ENCODE measurements at regions not wholly inside any gene's neighbourhood (a gene's known extent, or its start where the extent isn't known, plus 50 kb on each side); places are given as distances from the start of the nearest gene placed in this dataset.

DNA sequence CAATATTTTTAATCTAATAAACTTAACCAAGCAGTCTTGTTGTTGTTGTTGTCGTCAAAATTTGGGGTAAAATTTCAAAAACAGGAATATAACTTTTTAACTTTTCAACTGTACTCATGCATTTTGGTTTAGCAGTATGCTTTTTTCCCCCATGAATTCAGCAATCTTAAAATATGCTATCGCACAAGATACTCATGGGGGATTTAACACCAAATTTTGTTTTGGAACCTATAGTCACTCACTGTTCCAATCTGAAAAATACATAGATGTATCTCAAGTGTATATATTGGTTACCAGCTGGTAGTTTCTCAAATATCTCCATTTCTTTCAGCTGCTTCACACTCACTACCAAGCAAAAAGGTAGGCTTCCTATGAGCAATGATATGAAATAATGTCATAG is 91.4 kb upstream of the PIK3CG start:
- Histone ChIP-seq H3K27ac (no peak overlapping the region), H3K9me3 (no peaks in the 10 kb centered on the region), H3K4me3 (no peak overlapping the region), H3K4me1 (peaks cover 0 to 14% (median 0%) of the 10 kb centered on the region in 4 donors), H3K27me3 (no peaks in the 10 kb centered on the region), H3K36me3 (no peaks in the 10 kb centered on the region)
- WGBS, 5 donors = 93 to 98% (median 96%) methylated on average over 2 of the region's 2 CpGs
- no peak for DNase-seq
- intact Hi-C loops (cut with DNase I; ENCODE audit: low total_unique reads) = no loop called here
- TF ChIP-seq EP300 (IDR thresholded peaks at IDR 0.05) = no peak
- TF ChIP-seq, protein P1, sequence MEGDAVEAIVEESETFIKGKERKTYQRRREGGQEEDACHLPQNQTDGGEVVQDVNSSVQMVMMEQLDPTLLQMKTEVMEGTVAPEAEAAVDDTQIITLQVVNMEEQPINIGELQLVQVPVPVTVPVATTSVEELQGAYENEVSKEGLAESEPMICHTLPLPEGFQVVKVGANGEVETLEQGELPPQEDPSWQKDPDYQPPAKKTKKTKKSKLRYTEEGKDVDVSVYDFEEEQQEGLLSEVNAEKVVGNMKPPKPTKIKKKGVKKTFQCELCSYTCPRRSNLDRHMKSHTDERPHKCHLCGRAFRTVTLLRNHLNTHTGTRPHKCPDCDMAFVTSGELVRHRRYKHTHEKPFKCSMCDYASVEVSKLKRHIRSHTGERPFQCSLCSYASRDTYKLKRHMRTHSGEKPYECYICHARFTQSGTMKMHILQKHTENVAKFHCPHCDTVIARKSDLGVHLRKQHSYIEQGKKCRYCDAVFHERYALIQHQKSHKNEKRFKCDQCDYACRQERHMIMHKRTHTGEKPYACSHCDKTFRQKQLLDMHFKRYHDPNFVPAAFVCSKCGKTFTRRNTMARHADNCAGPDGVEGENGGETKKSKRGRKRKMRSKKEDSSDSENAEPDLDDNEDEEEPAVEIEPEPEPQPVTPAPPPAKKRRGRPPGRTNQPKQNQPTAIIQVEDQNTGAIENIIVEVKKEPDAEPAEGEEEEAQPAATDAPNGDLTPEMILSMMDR (IDR thresholded peaks at IDR 0.05) = no peak

DNA sequence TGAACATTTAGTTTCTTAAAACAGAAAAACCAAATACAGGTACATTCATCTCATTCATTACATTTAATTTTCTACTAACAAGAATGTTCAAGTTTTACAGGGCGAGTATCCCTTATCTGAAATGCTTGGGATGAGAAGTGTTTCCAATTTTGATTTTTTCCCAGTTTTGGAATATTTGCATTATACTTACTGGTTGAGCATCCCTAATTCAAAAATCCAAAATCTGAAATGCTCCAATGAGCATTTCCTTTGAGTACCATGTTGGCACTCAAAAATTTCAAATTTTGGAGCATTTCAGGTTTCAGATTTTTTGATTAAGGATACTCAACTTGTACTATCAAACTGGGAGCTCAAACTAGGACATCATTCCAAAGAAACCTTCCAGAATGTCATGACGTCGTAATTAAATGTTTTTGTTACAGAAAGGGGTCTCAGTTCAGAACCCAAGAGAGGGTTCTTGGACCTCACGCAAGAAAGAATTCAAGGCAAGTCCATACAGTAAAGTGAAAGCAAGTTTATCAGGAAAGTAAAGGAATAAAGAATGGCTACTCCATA is 90.8 kb upstream of the PIK3CG start:
- 87 to 93% (median 90%) methylated on average over 4 of the region's 4 CpGs for WGBS, 5 donors

DNA sequence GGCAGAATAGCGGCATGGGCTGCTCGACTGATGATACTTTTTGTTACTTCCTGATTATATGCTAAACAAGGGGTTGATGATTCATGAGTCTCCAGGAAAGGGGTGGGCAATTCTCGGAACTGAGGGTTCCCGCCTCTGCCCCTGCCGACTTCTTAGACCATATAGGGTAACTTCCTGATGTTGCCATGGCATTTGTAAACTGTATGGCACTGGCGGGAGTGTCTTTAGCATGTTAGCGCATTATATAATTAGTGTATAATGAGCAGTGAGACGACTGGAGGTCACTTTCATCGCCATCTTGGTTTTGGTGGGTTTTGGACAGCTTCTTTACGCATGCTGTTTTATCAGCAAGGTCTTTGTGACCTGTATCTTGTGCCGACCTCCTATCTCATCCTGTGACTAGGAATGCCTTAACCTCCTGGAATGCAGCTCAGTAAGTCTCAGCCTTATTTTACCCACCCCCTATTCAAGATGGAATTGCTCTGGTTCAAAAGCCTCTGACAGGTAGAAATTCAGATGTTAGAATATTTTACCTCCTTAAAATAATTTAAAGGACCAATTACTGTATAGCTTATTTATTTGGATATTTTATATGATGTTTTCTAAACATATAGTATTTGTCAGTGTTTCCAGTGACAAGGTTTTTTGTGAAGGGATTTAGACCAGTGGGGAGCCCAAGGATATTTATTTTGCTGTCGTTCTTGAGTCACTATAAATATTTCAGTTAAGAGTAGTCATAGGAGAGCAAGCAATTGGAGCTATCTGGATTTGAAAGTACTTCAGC is 90.1 kb upstream of the PIK3CG start:
- DNase-seq = no peak
- Histone ChIP-seq H3K9me3 (no peaks in the 10 kb centered on the region), H3K4me3 (no peak overlapping the region), H3K36me3 (no peaks in the 10 kb centered on the region), H3K27me3 (no peaks in the 10 kb centered on the region), H3K27ac (peak overlapping the region in 1 of 5 donors; percentile 57), H3K4me1 (peaks cover 0 to 14% (median 0%) of the 10 kb centered on the region in 4 donors)
- intact Hi-C loops (cut with DNase I; ENCODE audit: low total_unique reads) = no loop called here
- 72 to 79% (median 75%) methylated on average over 12 of the region's 12 CpGs for WGBS, 5 donors
- TF ChIP-seq, protein P1 (IDR thresholded peaks at IDR 0.05) = no peak
- TF ChIP-seq EP300 (IDR thresholded peaks at IDR 0.05) (no peak), POLR2AphosphoS5 (IDR thresholded peaks at IDR 0.05) (no peak), POLR2A (IDR thresholded peaks at IDR 0.05) (no peak)

More for the DNA sequence above, 90.8 kb upstream of the PIK3CG start:
- Histone ChIP-seq H3K4me1 (peaks cover 0 to 14% (median 0%) of the 10 kb centered on the region in 4 donors), H3K4me3 (no peak overlapping the region), H3K27me3 (no peaks in the 10 kb centered on the region), H3K9me3 (no peaks in the 10 kb centered on the region), H3K27ac (no peak overlapping the region), H3K36me3 (no peaks in the 10 kb centered on the region)
- intact Hi-C loops (cut with DNase I; ENCODE audit: low total_unique reads) = no loop called here
- no peak for DNase-seq
- no peak for TF ChIP-seq EP300 (IDR thresholded peaks at IDR 0.05)
- TF ChIP-seq POLR2AphosphoS5 (IDR thresholded peaks at IDR 0.05) = no peak
- TF ChIP-seq, protein P1 (IDR thresholded peaks at IDR 0.05) = no peak

DNA sequence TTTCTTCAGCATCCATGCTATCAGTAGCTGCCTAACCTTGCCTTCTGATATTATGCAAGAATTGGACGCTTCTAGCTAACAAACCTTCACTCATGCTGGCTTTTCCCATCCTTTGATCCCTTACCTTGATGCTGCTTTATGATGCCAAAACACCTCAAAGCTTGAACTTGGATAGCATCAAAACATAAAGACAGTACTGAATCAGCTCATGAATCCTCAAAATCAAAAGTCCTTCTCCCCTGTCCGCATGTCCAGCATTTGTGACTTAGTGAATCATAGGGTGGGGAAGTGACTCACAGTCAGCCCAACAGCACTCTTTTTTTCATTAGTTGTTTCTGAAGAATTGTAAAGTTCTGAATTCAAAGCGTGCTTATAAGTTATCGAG is 89.5 kb upstream of the PIK3CG start:
- Histone ChIP-seq H3K27me3 (no peaks in the 10 kb centered on the region), H3K4me3 (no peak overlapping the region), H3K36me3 (no peaks in the 10 kb centered on the region), H3K4me1 (peaks cover 0 to 14% (median 0%) of the 10 kb centered on the region in 4 donors), H3K27ac (peak overlapping the region in 1 of 5 donors; percentile 57), H3K9me3 (no peaks in the 10 kb centered on the region)
- TF ChIP-seq, protein P1 (IDR thresholded peaks at IDR 0.05) = no peak
- TF ChIP-seq POLR2A (IDR thresholded peaks at IDR 0.05) (no peak), POLR2AphosphoS5 (IDR thresholded peaks at IDR 0.05) (peak in 1 of 3 donors; percentile 14), EP300 (IDR thresholded peaks at IDR 0.05) (no peak)
- 59 to 69% (median 64%) methylated on average over 4 of the region's 4 CpGs for WGBS, 5 donors
- intact Hi-C loops (cut with DNase I; ENCODE audit: low total_unique reads) = no loop called here
- no peak for DNase-seq
